Prostate gland (tissue), 2 donors: ENCODE measurements at regions not wholly inside any gene's neighbourhood (a gene's known extent, or its start where the extent isn't known, plus 50 kb on each side); places are given as distances from the start of the nearest gene placed in this dataset.
"Not testable (repeated sequence)": the region's sequence is repeated elsewhere in the genome, so short reads cannot be mapped to it uniquely, and the experiment has no call there.

ENCODE experiments used
- DNase-seq: peaks from one replicate; pipeline ENCODE4 v3.0.0-alpha.2; 2019; ENCODE audit warnings: low spot score
- H3K27ac ChIP-seq, 2 donors: fragments of 200-600 bp; sonication (generic); 2 replicates each; pipeline ENCODE4 v1.5.1; 2017 to 2019
- H3K27me3 ChIP-seq: fragments of 200-600 bp; sonication (generic); replicated peaks from 2 replicates; pipeline ENCODE4 v1.5.1; 2019; ENCODE audit not compliant: insufficient read depth
- H3K36me3 ChIP-seq, 2 donors: fragments of 200-600 bp; sonication (generic); 1 replicate in 1 of 2; 2 replicates in 1 of 2; pipeline versions ENCODE4 v1.5.1 to v1.8.1; 2017 to 2019
- H3K4me1 ChIP-seq: fragments of 200-600 bp; sonication (generic); replicated peaks from 2 replicates; pipeline ENCODE4 v1.5.1; 2019
- H3K4me3 ChIP-seq, 2 donors: fragments of 200-600 bp; sonication (generic); 2 replicates each; pipeline ENCODE4 v1.5.1; 2017 to 2019
- H3K9me3 ChIP-seq: fragments of 200-600 bp; sonication (generic); 2 replicates; pipeline ENCODE4 v1.5.1; 2017
- CTCF ChIP-seq, 4 experiments: fragments of 200-600 bp in 2 of 4; fragments of 450-650 bp in 2 of 4; sonication (generic) in 2 of 4; IDR thresholded peaks; 1 replicate in 3 of 4; 2 replicates in 1 of 4; pipeline ENCODE4 v1.5.1; 2016 to 2019; ENCODE audit warnings: antibody characterized with exemption in 4 of 4, mild to moderate bottlenecking in 2 of 4, moderate library complexity in 2 of 4
- POLR2A ChIP-seq: fragments of 450-650 bp; IDR thresholded peaks from one replicate; pipeline ENCODE4 v1.6.1; 2016; ENCODE audit warnings: antibody characterized with exemption, mild to moderate bottlenecking
- POLR2AphosphoS5 ChIP-seq: sonication (generic); formaldehyde crosslinking; IDR thresholded peaks from one replicate; pipeline ENCODE4 v1.6.1; 2017; ENCODE audit warnings: antibody characterized with exemption
- WGBS: methylation state at CpG from one replicate; pipeline ENCODE4 v1.1.5; 2018; 5-methylcytosine and 5-hydroxymethylcytosine counted together
- intact Hi-C: fragments of 100-400 bp; cut with DNase I; formaldehyde crosslinking; loops from one replicate; pipeline ENCODE4 v1.14.2; 2022

- intact Hi-C loops, result no loop called here
- no peak for DNase-seq
- Histone ChIP-seq H3K4me1 (no peaks in the 10 kb centered on the region), H3K27me3 (no peaks in the 10 kb centered on the region), H3K4me3 (no peak overlapping the region), H3K9me3 (no peaks in the 10 kb centered on the region), H3K36me3 (no peaks in the 10 kb centered on the region), H3K27ac (no peak overlapping the region)
- TF ChIP-seq CTCF (IDR thresholded peaks at IDR 0.05) (no peak), POLR2AphosphoS5 (no peak), POLR2A (no peak)
- 86% methylated on average over 1 of the region's 1 CpG for WGBS
Observed at GRCh38 chr6:115190534-115190933, 847.7 kb upstream of the HS3ST5 start.

DNA sequence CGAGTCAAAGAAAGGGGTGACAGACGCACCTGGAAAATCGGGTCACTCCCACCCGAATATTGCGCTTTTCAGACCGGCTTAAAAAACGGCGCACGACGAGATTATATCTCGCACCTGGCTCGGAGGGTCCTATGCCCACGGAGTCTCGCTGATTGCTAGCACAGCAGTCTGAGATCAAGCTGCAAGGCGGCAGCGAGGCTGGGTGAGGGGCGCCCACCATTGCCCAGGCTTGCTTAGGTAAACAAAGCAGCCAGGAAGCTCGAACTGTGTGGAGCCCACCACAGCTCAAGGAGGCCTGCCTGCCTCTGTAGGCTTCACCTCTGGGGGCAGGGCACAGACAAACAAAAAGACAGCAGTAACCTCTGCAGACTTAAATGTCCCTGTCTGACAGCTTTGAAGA is 832.6 kb upstream of the HS3ST5 start:
- intact Hi-C loops, result not testable (repeated sequence)

DNA sequence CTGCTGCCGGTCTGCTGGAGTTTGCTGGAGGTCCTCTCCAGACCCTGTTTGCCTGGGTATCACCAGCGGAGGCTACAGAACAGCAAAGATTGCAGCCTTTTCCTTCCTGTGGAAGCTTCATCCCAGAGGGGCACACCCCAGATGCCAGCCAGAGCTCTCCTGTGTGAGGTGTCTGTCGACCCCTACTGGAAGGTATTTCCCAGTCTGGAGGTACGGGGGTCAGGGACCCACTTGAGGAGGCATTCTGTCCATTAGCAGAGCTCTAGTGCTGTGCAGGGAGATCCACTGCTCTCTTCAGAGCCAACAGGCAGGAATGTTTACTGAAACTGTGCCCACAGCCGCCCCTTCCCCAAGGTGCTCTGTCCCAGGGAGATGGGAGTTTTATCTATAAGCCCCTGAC is 823.1 kb upstream of the HS3ST5 start:
- H3K4me3 ChIP-seq, H3K4me1 ChIP-seq, H3K36me3 ChIP-seq, H3K9me3 ChIP-seq, H3K27me3 ChIP-seq, DNase-seq, intact Hi-C loops, H3K27ac ChIP-seq: not testable (repeated sequence)
- WGBS, result 74% methylated on average over 5 of the region's 5 CpGs

More for the DNA sequence above, 832.6 kb upstream of the HS3ST5 start:
- WGBS, result 73% methylated on average over 18 of the region's 18 CpGs
- not testable (repeated sequence) for H3K4me3 ChIP-seq, H3K36me3 ChIP-seq, DNase-seq, H3K9me3 ChIP-seq, H3K27me3 ChIP-seq, H3K4me1 ChIP-seq, H3K27ac ChIP-seq

- no peak for DNase-seq
- Histone ChIP-seq H3K9me3 (no peaks in the 10 kb centered on the region), H3K4me3 (no peak overlapping the region), H3K27ac (no peak overlapping the region), H3K27me3 (no peaks in the 10 kb centered on the region), H3K36me3 (no peaks in the 10 kb centered on the region), H3K4me1 (no peaks in the 10 kb centered on the region)
- intact Hi-C loops, result no loop called here
- TF ChIP-seq CTCF (IDR thresholded peaks at IDR 0.05), result no peak
- no peak for TF ChIP-seq POLR2A
- no peak for TF ChIP-seq POLR2AphosphoS5
Observed at GRCh38 chr6:115159733-115160132, 816.9 kb upstream of the HS3ST5 start.

GRCh38 chr6:115137910-115138309 is 795.1 kb upstream of the HS3ST5 start:
- no peak for TF ChIP-seq POLR2A
- no peak for TF ChIP-seq POLR2AphosphoS5
- TF ChIP-seq CTCF (IDR thresholded peaks at IDR 0.05), result no peak
- no peak overlapping the region for H3K27ac ChIP-seq
- no peaks in the 10 kb centered on the region for H3K27me3 ChIP-seq
- H3K4me3 ChIP-seq, result no peak overlapping the region
- WGBS, result 71% methylated on average over 2 of the region's 2 CpGs
- H3K4me1 ChIP-seq, result no peaks in the 10 kb centered on the region
- intact Hi-C loops, result no loop called here
- DNase-seq, result no peak
- H3K9me3 ChIP-seq, result no peaks in the 10 kb centered on the region
- no peaks in the 10 kb centered on the region for H3K36me3 ChIP-seq

- Histone ChIP-seq H3K27me3 (no peaks in the 10 kb centered on the region), H3K36me3 (no peaks in the 10 kb centered on the region), H3K9me3 (no peaks in the 10 kb centered on the region), H3K4me3 (no peak overlapping the region), H3K27ac (no peak overlapping the region), H3K4me1 (no peaks in the 10 kb centered on the region)
- no peak for DNase-seq
- WGBS, result 95% methylated on average over 2 of the region's 2 CpGs
- TF ChIP-seq CTCF (IDR thresholded peaks at IDR 0.05), result no peak
- no peak for TF ChIP-seq POLR2AphosphoS5
- TF ChIP-seq POLR2A, result no peak
- intact Hi-C loops, result no loop called here
Observed at GRCh38 chr6:115133790-115134189, 791.0 kb upstream of the HS3ST5 start.
